ENCODE measurements at regions not wholly inside any gene's neighbourhood (a gene's known extent, or its start where the extent isn't known, plus 50 kb on each side); places are given as distances from the start of the nearest gene placed in this dataset.

- WGBS (ENCODE audit: insufficient coverage, insufficient replicate concordance, low lambda C conversion rate, missing lambda C conversion rate), result 0% methylated on average over 3 of the region's 3 CpGs
- Histone ChIP-seq H3K36me3 (ENCODE audit: control insufficient read depth in 2 of 2, insufficient read depth in 2 of 2, low read length in 1 of 2) (no peaks in the 10 kb centered on the region), H3K79me2 (ENCODE audit: control insufficient read depth, insufficient read depth, low read length) (no peaks in the 10 kb centered on the region), H4K20me1 (ENCODE audit: control insufficient read depth, insufficient read depth) (no peaks in the 10 kb centered on the region), H3K9ac (ENCODE audit: control insufficient read depth, insufficient read depth, low read length) (no peak overlapping the region), H3K9me3 (replicated peaks; ENCODE audit: control insufficient read depth, insufficient read depth, low read length) (no peaks in the 10 kb centered on the region), H3K27ac (ENCODE audit: control insufficient read depth, insufficient read depth) (no peak overlapping the region), H3K4me2 (ENCODE audit: control insufficient read depth, insufficient read depth) (no peak overlapping the region), H3K4me3 (no peak overlapping the region), H3K4me1 (ENCODE audit: control insufficient read depth, insufficient read depth, low read length) (no peaks in the 10 kb centered on the region), H3K27me3 (replicated peaks in 1 of 2; ENCODE audit: control insufficient read depth in 2 of 2, insufficient read depth in 2 of 2, low read length in 1 of 2) (no peaks in the 10 kb centered on the region), H2AFZ (ENCODE audit: control insufficient read depth, low read depth, low read length) (no peak overlapping the region)
- RAD21 ChIA-PET (ENCODE audit: unreplicated experiment), result no interaction called here
- TF ChIP-seq PAX5 (IDR thresholded peaks at IDR 0.05; ENCODE audit: borderline replicate concordance, low read depth, low read length), result no peak
- no peak for TF ChIP-seq NFYB (IDR thresholded peaks at IDR 0.05; ENCODE audit: insufficient read depth, low read depth, low read length)
- no peak for TF ChIP-seq SUZ12 (IDR thresholded peaks at IDR 0.05; ENCODE audit: unreplicated experiment)
- ATAC-seq, result no peak
- BruUV-seq (replicated peaks), result no TSS peak
- in situ Hi-C loops (cut with MboI), result no loop called here
- no peak for DNase-seq (ENCODE audit: low read depth, low spot score)
- CTCF ChIA-PET, result no interaction called here
- FAIRE-seq, result no peak
- intact Hi-C loops (cut with micrococcal nuclease; ENCODE audit: unreplicated experiment), result no loop called here
- POLR2A ChIA-PET, result no interaction called here
- SMC1A ChIA-PET (ENCODE audit: uncharacterized antibody, unreplicated experiment), result no interaction called here
Observed at GRCh38 chr2:224183086-224183485, 144.0 kb upstream of the SERPINE2 start.

- intact Hi-C loops (cut with micrococcal nuclease; ENCODE audit: unreplicated experiment), result no loop called here
- DNase-seq (ENCODE audit: low read depth, low spot score), result no peak
- in situ Hi-C loops (cut with MboI), result no loop called here
- H3K27me3 ChIP-seq (replicated peaks in 1 of 2; ENCODE audit: control insufficient read depth in 2 of 2, insufficient read depth in 2 of 2, low read length in 1 of 2), result no peaks in the 10 kb centered on the region
- WGBS (ENCODE audit: insufficient coverage, insufficient replicate concordance, low lambda C conversion rate, missing lambda C conversion rate), result 6% methylated on average over 3 of the region's 3 CpGs
- ChIA-PET CTCF (no interaction called here), POLR2A (no interaction called here), SMC1A (ENCODE audit: uncharacterized antibody, unreplicated experiment) (interaction anchor here (0.7 kb wide), 1 partner anchor 157 kb away, joined by 3 read pairs; no protein-coding TSS in a partner anchor), RAD21 (ENCODE audit: unreplicated experiment) (no interaction called here)
- no peak for ATAC-seq
- no peaks in the 10 kb centered on the region for H3K36me3 ChIP-seq (ENCODE audit: control insufficient read depth in 2 of 2, insufficient read depth in 2 of 2, low read length in 1 of 2)
- TF ChIP-seq NR2F1 (conservative IDR thresholded peaks at IDR 0.05) (no peak), HDAC2 (IDR thresholded peaks at IDR 0.05) (no peak), RUNX3 (IDR thresholded peaks at IDR 0.05; ENCODE audit: low read length) (no peak), SMARCA5 (IDR thresholded peaks at IDR 0.05) (no peak), RAD51 (IDR thresholded peaks at IDR 0.05) (no peak), GATAD2B (conservative IDR thresholded peaks at IDR 0.05; ENCODE audit: low read depth) (no peak)
- no peaks in the 10 kb centered on the region for H3K9me3 ChIP-seq (replicated peaks; ENCODE audit: control insufficient read depth, insufficient read depth, low read length)
- H3K27ac ChIP-seq (ENCODE audit: control insufficient read depth, insufficient read depth), result no peak overlapping the region
- FAIRE-seq, result no peak
- H3K4me2 ChIP-seq (ENCODE audit: control insufficient read depth, insufficient read depth), result no peak overlapping the region
- H2AFZ ChIP-seq (ENCODE audit: control insufficient read depth, low read depth, low read length), result no peak overlapping the region
- no peak overlapping the region for H3K4me3 ChIP-seq
- H4K20me1 ChIP-seq (ENCODE audit: control insufficient read depth, insufficient read depth), result no peaks in the 10 kb centered on the region
- no TSS peak for BruUV-seq (replicated peaks)
- H3K4me1 ChIP-seq (ENCODE audit: control insufficient read depth, insufficient read depth, low read length), result no peaks in the 10 kb centered on the region
- H3K9ac ChIP-seq (ENCODE audit: control insufficient read depth, insufficient read depth, low read length), result no peak overlapping the region
- H3K79me2 ChIP-seq (ENCODE audit: control insufficient read depth, insufficient read depth, low read length), result no peaks in the 10 kb centered on the region
Observed at GRCh38 chr2:224182498-224182897, 143.4 kb upstream of the SERPINE2 start.

Data from GM12878 (cell line).